GM12873 (cell line): ENCODE measurements at regions not wholly inside any gene's neighbourhood (a gene's known extent, or its start where the extent isn't known, plus 50 kb on each side); places are given as distances from the start of the nearest gene placed in this dataset.
A peak's percentile ranks its signal among the peaks of the same experiment; 100 is the strongest.

Source experiments
- TF ChIP-seq, protein P1 (sequence below): IDR thresholded peaks from 2 replicates; pipeline ENCODE4 v1.5.1; 2012; ENCODE audit warnings: low read depth, mild to moderate bottlenecking, moderate library complexity, low read length, control low read depth; ENCODE audit not compliant: insufficient read depth; ENCODE audit errors: missing control alignments

DNA sequence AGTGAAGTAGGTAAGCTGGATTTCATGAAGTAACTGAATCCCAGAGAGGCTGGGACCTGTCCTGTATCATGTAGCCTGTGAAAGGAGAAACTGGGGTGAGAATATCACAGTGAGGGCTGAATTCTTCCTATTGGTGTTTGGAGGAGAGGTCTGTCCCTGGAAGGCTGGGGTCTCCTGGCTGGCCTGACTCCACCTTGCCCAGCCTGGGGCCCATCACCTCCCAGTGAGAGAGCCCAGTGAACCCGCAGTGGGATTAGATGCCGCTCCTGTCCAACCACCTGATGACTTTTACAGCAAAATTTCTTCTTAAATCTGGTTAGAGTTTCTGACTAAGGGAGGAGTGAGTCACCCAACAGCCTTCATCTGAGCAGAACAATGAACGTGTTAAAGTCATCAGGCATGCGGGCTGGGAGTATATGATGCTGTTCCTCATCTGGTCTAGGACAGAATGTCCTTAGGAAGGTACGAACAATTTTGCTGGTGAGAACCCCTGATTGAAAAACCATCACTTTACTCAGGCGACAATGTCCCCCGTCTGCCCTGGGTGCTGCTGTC is 152.9 kb downstream of the LPIN1 start:
- TF ChIP-seq, protein P1, sequence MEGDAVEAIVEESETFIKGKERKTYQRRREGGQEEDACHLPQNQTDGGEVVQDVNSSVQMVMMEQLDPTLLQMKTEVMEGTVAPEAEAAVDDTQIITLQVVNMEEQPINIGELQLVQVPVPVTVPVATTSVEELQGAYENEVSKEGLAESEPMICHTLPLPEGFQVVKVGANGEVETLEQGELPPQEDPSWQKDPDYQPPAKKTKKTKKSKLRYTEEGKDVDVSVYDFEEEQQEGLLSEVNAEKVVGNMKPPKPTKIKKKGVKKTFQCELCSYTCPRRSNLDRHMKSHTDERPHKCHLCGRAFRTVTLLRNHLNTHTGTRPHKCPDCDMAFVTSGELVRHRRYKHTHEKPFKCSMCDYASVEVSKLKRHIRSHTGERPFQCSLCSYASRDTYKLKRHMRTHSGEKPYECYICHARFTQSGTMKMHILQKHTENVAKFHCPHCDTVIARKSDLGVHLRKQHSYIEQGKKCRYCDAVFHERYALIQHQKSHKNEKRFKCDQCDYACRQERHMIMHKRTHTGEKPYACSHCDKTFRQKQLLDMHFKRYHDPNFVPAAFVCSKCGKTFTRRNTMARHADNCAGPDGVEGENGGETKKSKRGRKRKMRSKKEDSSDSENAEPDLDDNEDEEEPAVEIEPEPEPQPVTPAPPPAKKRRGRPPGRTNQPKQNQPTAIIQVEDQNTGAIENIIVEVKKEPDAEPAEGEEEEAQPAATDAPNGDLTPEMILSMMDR: no peak

DNA sequence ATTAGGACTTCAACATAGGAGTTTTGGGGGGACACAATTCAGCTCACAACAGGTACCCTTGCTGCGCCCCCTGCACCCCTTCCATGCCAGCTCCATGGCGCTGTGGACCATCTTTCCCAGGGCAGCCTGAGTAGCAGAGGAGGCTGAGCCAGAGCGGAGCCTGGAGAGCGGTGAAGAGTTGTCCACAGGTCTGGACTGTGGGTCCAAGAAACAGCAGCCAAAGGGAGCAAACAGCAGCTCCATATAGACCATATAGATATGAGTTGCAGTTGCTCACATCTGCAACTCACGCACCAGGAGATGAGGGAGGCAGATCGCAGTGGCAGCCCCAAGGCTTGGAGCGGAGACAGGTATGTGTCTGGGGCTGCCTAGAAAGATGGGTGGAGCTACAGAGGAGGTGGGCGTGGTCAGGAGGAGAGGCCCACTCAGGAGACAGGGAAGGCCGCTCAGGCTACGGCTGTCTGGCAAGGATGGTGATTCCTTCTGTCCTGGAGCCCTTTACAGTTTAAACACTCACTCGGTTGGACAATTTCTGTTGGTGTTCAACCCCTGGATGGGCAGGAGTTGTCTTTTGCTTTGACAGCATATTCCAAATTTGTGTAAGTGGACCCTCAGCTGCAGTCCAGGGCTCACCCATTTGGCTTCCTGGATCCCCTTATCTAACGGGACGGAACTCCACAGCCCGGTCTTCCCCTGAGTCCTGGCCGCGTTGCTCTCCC is 155.1 kb downstream of the LPIN1 start:
- TF ChIP-seq, protein P1: no peak

DNA sequence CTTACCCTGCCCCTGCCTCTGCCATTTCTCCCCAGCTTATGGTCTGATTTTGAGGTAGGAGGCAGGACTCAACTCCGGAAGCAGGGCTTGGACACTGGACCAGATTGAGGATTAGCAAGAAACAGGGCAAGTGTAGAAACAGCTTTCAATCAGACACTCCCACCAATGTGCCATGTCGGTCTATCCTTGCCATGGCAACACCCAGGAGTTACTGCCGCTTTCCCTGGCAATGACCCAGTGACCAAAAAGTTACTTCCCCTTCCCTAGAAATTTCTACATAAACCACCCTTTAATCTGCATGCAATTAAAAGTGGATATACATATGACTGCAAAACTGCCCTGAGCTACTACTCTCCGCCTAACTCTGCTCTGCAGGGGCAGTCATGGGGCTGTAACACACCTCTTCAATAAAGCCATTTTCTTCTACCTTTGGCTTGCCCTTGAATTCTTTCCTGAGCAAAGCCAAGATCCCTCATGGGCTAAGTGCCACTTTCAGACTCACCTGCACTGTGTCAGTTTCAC is 156.7 kb downstream of the LPIN1 start:
- TF ChIP-seq, protein P1: no peak

GRCh38 chr2:11904029-11904428 is 157.6 kb downstream of the LPIN1 start:
- TF ChIP-seq, protein P1: peak; percentile 26

- TF ChIP-seq, protein P1: no peak
Measured at GRCh38 chr2:11904941-11905340, 158.5 kb downstream of the LPIN1 start.

DNA sequence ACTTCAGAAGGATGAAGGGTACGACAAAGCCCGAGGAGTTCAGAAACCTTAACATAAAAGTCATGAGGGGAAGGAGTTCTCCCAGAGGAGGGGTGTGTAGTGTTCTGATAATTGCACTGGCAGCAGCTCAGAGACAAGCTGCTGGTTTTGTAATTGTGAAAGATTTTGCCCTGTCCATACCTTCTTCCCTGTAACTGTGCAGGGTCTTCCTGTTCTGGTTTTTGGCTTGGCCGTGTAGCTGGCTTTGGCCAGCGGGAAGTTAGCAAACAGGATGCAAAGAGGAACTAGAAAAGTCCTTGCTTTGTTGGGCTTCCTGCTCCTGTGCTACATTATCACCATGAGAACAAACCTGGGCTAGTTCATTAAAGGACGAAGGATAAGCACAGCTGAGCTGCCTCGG is 160.8 kb downstream of the LPIN1 start:
- TF ChIP-seq, protein P1: no peak

DNA sequence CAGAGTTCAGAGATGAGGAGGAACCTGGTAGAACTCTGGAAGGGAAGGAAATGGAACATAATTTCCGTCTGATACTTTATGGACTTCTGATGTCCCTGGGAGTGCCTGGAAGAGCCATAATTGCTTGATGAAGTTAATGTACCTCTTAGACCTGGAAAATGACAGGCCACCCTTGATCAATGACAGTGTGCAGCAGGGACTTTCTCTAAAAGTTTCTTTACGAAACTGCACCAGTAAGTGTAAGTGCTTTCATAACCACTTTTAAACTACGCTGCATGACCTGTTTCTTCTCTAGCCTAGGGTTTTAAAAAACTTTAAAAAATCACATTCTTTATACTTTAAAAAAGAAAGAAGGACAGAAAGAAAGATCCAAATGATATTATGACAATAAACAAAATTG is 164.5 kb downstream of the LPIN1 start:
- TF ChIP-seq, protein P1: no peak
